NCI-H1436 treated with DMSO at 0.1 percent for 48 hours (cell line): ENCODE measurements at regions not wholly inside any gene's neighbourhood (a gene's known extent, or its start where the extent isn't known, plus 50 kb on each side); places are given as distances from the start of the nearest gene placed in this dataset.

Experiments used
- DNase-seq: peaks from one replicate; lab custom pipeline; 2025; lab: John Stamatoyannopoulos, UW

DNA sequence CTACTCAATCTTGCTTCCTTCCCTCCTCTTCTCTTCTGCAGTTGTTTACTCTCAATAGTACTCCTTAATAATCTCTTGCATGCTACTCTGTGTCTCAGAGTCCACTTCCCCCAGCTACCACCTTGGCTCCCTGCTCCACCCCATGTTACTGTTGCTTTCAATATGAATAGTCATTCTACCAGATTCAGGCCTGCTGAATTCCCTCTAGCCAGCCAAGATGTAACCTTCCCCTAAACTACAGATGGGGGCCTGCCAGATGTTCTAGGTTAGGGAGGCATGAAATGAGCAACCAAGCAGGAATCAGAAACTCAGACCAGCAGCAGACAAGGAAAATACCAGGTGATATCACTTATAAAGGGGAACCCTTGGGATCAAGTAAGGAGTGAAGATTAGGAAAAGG, 392.1 kb upstream of the DDHD1 start:
- no peak for DNase-seq

DNA sequence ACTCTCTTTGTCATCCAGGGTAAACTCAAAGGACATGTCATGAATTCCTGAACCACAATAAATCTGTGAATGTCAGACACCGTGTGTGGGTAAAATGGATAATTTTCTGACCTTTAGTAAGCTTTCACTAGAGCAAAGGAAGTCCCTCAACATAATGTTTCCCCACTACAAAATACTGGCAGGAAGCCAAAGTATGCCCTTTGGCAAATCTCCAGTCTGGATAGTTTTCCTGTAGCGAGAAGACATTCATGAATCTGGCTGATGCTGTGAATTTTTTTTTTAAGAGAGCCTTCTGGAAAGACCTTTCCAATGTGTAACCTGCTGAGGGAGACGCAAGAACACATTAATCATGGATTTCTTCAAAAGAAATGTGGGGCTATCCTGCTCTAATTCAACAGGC, 389.6 kb upstream of the DDHD1 start:
- no peak for DNase-seq

DNA sequence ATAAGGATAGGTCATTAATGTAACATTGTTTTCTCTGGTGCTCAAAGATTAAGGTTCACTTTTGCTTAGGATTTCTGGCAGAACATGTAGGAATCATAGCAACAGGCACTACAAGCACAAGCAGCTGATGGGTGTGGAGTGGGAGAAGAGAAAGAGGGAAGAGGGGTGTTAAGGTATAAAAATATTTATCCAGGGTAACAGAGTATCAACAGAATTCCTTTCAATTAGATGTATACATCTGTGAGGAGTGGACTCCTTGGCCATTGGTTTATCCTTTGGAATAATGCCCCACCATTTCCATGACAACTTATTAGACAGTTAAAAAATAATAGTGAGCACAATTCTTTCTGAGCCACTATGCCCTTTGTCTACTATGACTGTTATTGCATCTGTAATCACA, 388.3 kb upstream of the DDHD1 start:
- DNase-seq: no peak

DNA sequence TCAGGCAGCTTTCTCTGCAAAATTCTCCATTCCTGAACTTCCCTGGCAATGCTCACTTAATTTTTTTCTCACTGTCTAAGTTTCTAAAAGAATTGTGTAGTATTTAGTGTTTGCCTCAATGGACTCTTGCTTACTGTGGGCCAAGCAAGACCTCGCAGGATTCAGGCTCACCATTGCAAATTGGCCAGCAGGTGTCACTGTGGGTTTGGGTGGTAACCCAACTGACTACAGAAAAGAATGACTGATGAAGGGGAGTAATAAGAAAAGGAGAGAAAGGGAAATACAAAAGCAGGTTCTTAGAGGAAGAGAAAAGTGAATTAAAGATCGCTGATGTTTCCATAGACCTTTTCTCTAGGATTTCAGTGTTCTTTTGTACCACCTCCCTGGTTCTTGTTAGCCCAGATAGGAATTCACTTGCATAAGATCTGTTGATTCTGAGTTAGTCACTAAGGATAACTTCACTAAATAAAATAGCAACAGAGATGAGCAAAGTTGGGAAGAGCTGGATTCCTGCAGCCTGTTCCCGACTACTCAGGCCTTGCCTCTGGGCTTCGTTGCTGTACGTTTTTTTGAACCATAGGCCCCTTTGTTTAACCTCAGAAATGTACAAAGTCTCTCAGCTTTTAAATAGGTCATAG, 386.5 kb upstream of the DDHD1 start:
- DNase-seq: no peak

DNA sequence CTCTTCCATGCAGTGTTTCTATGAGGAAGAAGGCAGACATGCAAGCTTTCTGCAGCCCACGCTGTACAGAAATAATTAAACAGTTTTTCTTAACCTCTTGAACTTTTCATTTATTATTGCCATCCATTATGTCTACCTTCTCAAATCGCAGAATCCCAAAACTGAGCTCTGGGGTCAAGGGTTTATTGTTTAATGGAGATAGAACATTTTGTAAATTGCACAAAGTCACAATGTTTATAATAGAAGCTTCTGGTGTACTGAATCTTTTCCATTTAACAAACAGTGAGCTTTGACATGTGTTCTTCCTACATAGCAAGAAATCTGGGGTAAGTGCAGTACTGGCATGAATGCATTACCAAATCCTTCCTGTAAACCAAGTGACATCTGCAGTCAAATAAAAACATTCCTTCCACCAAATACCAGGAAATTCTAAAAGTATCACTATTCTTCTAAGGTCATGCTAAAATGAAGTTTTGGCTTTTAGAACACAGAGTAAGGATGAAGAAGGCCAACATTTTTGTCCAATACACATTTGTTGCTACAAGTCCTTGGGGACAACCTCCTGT, 385.3 kb upstream of the DDHD1 start:
- no peak for DNase-seq

DNA sequence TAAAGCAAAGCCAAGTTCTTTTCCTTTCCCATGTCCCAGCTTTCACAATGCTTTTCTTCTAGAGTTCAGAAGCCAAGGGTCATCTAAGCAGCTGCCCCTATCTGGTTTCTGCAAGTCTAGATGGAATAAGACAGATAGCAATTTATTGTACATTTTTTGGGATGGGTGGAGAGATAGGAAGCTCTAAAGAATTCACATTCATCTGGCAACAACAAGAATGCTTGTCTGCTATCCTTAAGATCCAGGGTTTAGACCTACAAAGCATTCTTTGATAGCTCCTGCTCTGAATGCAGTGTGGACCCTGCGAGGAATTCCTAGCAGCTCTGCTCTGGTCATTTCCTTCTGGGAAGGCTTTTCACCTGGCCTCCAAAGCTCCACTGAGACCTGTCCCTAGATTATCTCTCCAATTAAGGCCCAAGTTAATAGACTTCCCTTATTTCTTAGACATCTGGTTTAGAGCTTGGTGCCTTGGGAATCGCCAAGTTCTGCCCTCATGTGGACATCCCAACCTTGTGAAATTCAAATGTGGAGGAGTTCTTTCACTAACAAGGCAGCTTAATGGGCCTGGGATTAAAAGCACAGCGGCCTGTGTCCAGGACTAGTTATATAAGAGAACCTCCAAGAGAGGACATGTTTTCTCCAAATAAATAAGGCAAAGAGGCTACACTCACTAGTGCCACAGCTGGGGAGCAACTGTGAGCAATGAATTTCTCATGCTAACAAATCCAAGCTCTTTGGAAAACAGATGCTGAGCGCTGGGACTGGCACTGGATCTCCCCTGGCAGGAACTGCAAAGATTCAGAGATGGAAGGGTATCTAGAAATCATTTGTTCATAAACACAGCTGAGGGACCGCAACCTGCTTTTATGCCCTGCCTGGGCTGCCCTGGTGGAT, 384.5 kb upstream of the DDHD1 start:
- DNase-seq: no peak

DNA sequence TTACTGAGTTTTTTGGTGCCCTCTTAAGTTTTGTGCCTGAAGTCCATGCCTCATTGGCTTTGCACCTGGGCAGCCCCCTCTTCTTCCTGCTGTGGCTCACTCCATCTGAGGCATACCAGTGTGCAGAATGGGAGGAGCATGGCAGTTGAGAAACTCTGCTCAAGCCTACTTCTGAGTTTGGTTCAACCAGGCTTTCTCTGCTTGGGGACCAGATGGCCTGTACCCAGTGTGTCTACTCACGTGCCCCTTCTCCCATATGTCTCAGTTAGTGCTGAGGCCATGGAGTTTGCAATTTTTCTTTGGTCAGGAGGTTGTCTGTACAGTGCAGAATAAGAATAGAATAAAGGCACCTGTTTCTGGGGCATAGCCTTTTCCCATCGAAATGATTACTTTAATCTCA, 383.3 kb upstream of the DDHD1 start:
- DNase-seq: no peak

DNA sequence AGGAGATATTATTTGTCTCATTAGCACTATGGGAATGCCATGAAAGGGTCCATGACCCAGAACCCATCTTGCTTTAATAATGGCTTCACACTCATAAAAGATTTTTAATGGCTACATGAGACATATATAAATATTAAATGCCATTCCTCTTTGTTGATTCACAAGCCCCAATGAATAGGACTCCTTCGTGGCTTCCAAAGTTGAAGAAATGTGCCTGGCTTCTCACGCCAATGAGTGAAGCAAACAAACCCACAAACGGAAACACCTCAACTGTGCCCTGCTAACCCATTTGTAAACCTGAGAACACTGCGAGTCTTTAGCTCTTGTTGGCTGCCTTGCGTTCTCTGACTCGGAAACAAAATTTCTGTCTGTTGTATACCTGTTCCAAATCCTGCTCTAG, 381.7 kb upstream of the DDHD1 start:
- DNase-seq: no peak

DNA sequence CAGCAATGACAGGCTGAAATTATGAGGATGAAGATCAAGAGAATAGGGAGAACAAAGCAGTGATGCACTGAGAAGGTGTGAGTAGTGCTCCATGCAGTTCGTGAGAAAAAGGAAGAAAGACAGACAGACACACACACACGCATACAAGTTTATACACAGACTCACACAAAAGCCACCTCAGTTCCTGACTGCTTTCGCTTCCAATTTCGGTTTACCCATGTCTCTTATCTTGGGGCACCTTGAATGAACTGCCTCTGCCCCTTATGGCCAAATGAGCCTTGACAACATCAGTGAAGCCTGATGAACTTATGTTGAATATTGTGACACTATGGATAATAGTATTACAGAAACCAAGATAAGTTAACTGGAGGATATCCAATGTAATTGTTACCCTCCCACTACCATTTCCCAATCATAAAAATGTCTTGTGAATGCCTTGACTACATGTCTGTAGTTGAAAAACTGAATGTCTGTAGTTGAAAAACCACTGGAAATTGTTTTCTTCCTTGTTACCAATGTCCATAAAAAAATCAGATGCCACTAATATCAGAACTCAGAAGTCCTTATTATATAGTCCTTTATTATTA, 380.4 kb upstream of the DDHD1 start:
- no peak for DNase-seq

DNA sequence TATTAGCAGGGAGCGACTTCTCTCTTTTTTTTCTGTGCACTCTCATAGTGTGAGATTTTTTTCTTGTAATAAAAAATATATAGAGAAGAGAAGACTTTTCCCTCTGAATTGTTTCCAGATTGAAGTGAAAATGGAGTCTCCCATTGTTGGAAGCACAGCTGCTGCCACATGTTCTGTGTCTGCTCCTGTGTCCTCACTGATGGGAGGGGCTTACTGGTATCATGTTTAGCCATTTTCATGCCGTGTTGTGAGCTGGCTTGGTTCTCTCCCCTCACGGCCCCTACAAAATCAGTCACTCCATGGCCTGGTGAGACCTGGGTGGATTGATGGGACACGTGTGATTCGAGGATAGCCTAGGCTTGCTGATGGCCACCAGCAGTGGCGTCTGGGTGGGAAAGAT, 379.7 kb upstream of the DDHD1 start:
- DNase-seq: no peak

DNA sequence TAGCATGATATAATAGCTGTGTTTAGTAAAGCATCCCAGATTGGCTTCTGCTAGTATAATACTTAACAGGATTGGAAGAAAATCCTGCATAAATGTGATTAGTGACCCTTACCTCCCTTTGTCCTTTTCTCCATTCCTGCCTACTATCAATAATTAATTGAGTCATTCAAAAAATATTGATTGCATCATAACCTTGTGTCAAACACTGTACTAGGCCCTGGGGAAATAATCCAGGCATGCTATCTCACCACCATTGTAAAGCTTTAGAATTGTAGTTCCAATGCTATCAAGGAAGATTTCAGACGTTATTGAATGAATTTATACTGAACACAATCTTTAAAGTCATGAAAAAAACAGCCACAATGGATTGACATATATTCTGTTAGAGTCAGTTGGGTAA, 378.6 kb upstream of the DDHD1 start:
- DNase-seq: no peak

DNA sequence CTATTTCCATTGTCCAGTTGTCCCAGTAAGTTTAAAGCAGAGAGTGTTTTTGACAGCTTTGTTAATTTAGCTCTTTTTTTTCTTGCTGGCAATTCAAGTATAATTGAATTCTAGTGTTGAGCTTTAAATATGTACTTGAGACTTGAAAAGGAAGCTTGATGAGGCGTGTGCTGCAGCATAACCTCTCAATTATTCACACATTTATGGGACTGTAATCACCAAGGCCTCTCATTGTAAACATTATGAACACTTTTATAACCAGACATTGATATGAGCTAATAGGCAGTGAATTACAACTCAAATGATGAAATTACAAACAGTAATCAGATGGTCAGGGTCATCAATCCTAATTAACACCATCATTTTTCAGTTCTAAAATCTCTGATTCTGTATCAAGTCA, 378.0 kb upstream of the DDHD1 start:
- no peak for DNase-seq

DNA sequence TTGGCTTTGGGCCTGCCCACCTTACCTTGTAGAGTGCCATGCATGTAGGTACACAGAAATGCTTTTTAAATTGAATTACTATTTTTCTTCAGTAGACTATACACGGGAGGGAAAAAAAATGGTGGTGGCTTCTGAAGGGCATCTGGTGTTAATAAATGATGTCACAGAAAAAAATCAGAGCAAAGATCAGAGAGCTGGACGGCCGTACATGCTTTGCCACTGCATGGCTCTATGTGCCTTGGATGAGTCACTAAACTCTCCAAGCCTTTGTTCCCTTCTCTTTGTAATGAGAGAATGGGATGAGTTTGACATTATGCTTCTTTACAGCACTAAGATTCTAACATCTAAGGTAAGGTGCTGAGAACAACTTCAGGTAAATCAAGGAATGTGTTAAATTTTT, 376.4 kb upstream of the DDHD1 start:
- DNase-seq: no peak

DNA sequence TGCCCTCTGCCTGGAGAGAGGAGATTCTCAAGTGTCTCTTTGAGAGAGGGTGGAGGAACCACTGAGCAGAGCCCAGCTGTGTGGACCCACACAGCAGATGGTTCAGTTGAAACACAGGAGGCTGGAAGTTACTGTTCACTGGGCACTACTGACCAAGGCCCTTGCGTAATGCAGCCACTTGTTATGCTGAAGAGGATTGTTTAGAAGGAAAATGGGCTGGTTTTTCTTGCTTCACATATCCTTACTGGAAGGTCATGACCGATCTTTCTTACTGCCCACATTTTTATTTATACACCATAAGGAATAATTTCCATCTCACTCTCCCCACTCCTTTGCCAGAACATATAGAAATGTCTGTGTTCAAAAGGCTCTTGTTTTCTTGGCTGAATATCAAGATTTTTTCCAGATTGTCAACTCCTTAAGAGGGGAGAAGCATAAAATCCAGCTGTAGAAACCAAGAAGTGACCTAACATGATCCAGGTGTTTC, 375.1 kb upstream of the DDHD1 start:
- DNase-seq: no peak

DNA sequence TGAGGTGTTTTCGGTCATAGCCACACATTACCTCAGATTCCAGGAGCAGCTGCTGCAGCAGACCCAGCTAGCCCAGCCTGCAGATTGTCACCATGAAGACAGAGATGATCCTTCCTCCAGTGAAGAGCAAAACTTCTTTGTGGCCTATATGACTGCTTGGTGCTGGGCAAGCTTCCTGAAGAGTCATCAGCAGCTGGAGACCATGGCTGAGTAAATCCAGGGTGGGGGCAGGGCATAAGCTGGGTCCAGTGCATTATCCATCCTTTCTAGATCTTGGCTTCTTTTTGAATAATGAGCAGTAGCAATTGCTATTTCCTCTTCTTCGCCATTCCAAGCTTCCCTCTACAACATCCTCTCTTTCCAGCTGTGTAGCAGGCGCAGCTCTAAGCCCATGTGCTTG, 373.1 kb upstream of the DDHD1 start:
- no peak for DNase-seq

DNA sequence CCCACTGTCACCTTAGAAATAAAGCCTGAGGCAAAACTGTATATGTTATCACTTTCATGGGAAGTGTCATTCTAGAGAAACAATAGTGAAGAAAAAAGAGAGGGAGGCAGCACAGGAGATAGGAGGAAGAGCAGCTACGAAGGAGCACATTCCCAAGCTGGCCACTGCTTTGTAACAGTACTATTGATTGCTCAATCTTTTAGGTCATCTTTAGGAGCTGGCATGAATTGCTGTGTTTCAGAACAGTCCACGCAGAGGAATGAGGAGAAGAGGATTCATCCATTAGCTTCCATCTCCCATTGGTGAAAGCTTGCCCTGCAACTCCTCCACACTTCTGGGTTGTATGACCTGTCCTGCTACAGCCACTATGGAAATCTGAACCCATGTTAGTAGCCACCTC, 372.5 kb upstream of the DDHD1 start:
- no peak for DNase-seq

DNA sequence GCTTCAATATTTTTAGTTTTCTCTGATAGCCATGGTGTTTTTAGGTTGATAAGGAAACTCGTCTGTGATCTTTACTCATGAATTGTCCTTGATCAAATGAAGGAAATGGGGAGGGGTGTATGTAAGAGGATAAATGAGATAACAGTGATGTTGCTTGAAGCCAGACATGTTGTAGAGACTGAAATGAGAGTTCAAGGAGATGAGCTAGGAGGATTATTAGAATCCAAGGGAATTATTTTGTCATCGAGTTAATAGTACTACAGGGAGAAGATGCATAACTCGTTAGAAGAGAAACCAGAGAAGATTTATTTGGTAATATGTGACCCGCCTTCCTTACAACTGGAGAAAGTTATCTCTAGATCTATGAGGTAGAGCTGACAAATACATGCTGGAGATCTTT, 371.3 kb upstream of the DDHD1 start:
- no peak for DNase-seq

DNA sequence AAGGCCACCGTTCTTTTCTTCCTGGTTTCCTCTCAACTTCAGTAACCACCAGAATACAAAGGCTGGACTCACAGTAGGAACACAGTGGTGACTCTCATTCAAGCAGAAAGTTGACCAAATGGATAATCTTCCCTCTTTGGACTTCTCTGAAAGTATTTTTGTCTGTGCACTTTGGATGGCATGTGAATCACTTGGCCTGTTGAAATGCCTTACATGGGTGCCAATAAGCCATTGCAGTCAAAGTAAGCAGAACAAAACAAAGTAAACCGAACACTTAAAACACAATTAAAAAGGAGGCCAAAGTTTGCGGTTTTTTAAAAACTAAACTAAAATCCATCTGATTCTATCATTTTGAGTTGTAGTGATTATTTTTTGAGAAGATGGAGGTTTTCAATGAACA, 370.1 kb upstream of the DDHD1 start:
- no peak for DNase-seq

DNA sequence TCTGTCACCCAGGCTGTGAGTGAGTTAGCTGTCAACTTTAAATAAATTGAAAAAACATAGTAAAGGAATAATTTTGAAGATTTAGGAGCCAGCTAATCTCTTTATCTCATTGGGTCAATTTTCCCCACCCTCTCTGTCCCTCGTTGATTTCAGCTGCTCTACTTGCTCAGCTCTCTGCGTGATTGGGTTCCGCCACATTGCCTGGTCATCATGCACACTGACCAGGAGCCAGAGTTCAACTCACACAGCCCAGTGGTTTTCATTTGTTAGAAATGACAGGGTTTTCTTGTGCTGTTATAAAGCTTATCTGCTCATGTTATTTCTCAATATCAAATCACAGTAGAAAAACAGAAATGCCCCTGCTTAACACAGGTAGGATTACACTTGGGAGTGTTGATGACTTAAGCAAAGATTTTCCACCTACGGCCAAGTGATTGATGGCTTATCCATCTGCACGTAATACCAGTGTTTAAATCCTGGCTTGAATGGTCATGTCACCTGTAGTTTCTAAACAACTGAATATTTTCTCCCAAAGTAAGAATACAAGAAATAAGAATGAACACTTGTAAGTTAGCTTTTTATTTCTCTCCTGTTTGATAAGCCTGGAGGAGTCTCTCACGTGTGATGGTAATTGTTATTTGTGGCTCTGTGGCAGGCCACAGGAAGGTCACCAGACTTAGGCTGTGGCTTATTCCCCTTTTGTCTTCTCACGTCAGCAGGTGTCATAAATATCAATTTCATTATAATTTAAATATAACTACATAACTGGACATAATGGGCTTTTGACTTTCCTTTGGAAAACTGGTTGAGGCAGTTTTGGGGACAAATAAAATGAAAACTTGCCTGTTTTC, 367.2 kb upstream of the DDHD1 start:
- no peak for DNase-seq

DNA sequence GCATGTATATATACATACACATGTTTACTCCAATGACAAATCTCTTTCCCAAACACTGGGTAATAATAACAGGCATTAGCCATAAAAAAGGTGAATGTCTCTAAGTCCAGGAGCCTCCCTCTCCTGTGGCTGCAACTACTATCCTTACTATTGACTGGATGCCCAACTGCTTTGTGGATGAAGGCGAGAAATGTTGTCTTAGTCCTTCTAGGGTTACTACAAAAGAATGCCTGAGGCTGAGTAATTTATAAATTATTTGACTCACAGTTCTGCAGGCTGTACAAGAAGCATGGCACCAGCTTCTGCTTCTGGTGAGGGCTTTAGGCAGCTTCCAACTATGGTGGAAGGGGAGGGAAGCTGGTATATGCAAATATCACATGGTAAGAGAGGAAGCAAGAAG, 366.0 kb upstream of the DDHD1 start:
- DNase-seq: no peak

DNA sequence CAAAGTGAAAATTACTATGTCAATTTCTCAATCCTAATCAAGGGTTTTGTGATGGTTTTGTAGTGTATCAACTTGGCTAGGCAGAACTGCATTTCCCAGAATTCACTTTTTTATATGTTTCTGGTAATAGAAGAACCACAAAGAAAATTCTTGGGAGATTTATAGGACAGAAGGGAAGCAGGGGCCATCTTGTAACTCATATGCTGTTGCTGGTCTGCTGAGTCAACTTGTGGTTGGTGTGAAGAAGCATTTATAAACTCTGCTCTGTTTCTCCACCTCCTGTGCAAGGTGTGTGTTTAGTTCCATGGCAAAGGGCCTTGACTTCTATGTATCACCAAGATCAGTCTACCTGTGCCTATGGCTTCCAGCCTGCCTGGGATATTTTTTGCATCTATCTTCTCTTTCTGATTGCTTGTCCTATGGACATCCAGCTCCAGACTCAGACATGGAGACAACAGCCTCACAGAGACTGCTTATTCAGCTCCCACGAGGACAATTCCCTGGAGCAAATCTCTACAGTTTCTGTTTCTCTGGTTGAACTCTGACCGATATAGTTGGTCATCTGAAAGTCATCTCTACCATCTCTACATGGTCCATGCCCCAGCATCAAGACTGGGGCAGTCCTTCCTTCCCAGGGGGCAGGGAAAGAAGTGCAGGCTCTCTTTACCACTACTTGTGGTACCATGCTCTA, 364.3 kb upstream of the DDHD1 start:
- DNase-seq: no peak
